ENCODE measurements at regions not wholly inside any gene's neighbourhood (a gene's known extent, or its start where the extent isn't known, plus 50 kb on each side); places are given as distances from the start of the nearest gene placed in this dataset.

GRCh38 chr17:74113326-74113725 is 90.2 kb upstream of the RPL38 start:
- no peak overlapping the region for H3K4me3 ChIP-seq (ENCODE audit: low read depth, low read length)
- TF ChIP-seq CTCF (IDR thresholded peaks at IDR 0.05; ENCODE audit: low read depth, low read length) (no peak), MAX (IDR thresholded peaks at IDR 0.05; ENCODE audit: low read depth, low read length) (no peak), MYC (IDR thresholded peaks at IDR 0.05; ENCODE audit: low read depth, low read length) (no peak), POLR2A (IDR thresholded peaks at IDR 0.05; ENCODE audit: extremely low read depth, insufficient read length) (no peak)
- no peak for DNase-seq (ENCODE audit: low read depth)

GRCh38 chr17:74113952-74114351 is 89.5 kb upstream of the RPL38 start:
- TF ChIP-seq MYC (IDR thresholded peaks at IDR 0.05; ENCODE audit: low read depth, low read length), result no peak
- TF ChIP-seq POLR2A (IDR thresholded peaks at IDR 0.05; ENCODE audit: extremely low read depth, insufficient read length), result no peak
- no peak for DNase-seq (ENCODE audit: low read depth)
- H3K4me3 ChIP-seq (ENCODE audit: low read depth, low read length), result no peak overlapping the region

GRCh38 chr17:74114881-74115470 is 88.5 kb upstream of the RPL38 start:
- no peak for TF ChIP-seq MAX (IDR thresholded peaks at IDR 0.05; ENCODE audit: low read depth, low read length)
- TF ChIP-seq POLR2A (IDR thresholded peaks at IDR 0.05; ENCODE audit: extremely low read depth, insufficient read length), result no peak
- no peak for TF ChIP-seq CTCF (IDR thresholded peaks at IDR 0.05; ENCODE audit: low read depth, low read length)
- no peak for TF ChIP-seq MYC (IDR thresholded peaks at IDR 0.05; ENCODE audit: low read depth, low read length)
- DNase-seq (ENCODE audit: low read depth), result no peak
- no peak overlapping the region for H3K4me3 ChIP-seq (ENCODE audit: low read depth, low read length)

- TF ChIP-seq POLR2A (IDR thresholded peaks at IDR 0.05; ENCODE audit: extremely low read depth, insufficient read length), result no peak
- no peak for TF ChIP-seq MYC (IDR thresholded peaks at IDR 0.05; ENCODE audit: low read depth, low read length)
- TF ChIP-seq CTCF (IDR thresholded peaks at IDR 0.05; ENCODE audit: low read depth, low read length), result no peak
- TF ChIP-seq MAX (IDR thresholded peaks at IDR 0.05; ENCODE audit: low read depth, low read length), result no peak
- H3K4me3 ChIP-seq (ENCODE audit: low read depth, low read length), result no peak overlapping the region
- DNase-seq (ENCODE audit: low read depth), result no peak
These were observed 87.9 kb upstream of the RPL38 start for GRCh38 chr17:74115586-74115985.

- TF ChIP-seq CTCF (IDR thresholded peaks at IDR 0.05; ENCODE audit: low read depth, low read length) (no peak), MYC (IDR thresholded peaks at IDR 0.05; ENCODE audit: low read depth, low read length) (no peak), POLR2A (IDR thresholded peaks at IDR 0.05; ENCODE audit: extremely low read depth, insufficient read length) (no peak), MAX (IDR thresholded peaks at IDR 0.05; ENCODE audit: low read depth, low read length) (no peak)
- DNase-seq (ENCODE audit: low read depth), result no peak
- H3K4me3 ChIP-seq (ENCODE audit: low read depth, low read length), result no peak overlapping the region
These were observed 87.3 kb upstream of the RPL38 start for GRCh38 chr17:74116087-74116717.

- TF ChIP-seq POLR2A (IDR thresholded peaks at IDR 0.05; ENCODE audit: extremely low read depth, insufficient read length) (no peak), CTCF (IDR thresholded peaks at IDR 0.05; ENCODE audit: low read depth, low read length) (no peak), MAX (IDR thresholded peaks at IDR 0.05; ENCODE audit: low read depth, low read length) (no peak), MYC (IDR thresholded peaks at IDR 0.05; ENCODE audit: low read depth, low read length) (no peak)
- no peak overlapping the region for H3K4me3 ChIP-seq (ENCODE audit: low read depth, low read length)
- DNase-seq (ENCODE audit: low read depth), result no peak
These were observed 86.3 kb upstream of the RPL38 start for GRCh38 chr17:74117087-74117698.
